Mucosa of rectum (tissue), 2 donors: ENCODE measurements at regions not wholly inside any gene's neighbourhood (a gene's known extent, or its start where the extent isn't known, plus 50 kb on each side); places are given as distances from the start of the nearest gene placed in this dataset.

Experiments used
- H3K27ac ChIP-seq, 2 donors: one replicate each; pipeline ENCODE4 v1.7.0; 2013; ENCODE audit warnings: inconsistent platforms in 2 of 2, low read depth in 2 of 2, low read length in 2 of 2
- H3K27me3 ChIP-seq, 2 donors: one replicate each; pipeline ENCODE4 v1.7.0; 2013; ENCODE audit warnings: low read length in 2 of 2; ENCODE audit not compliant: control insufficient read depth in 2 of 2, insufficient read depth in 2 of 2
- H3K36me3 ChIP-seq, 2 donors: one replicate each; pipeline ENCODE4 v1.7.0; 2013; ENCODE audit warnings: low read length in 2 of 2; ENCODE audit not compliant: control insufficient read depth in 2 of 2, insufficient read depth in 2 of 2
- H3K4me1 ChIP-seq, 2 donors: one replicate each; pipeline ENCODE4 v1.7.0; 2013; ENCODE audit warnings: low read length in 2 of 2, mild to moderate bottlenecking in 1 of 2; ENCODE audit not compliant: control insufficient read depth in 2 of 2, insufficient read depth in 2 of 2
- H3K4me3 ChIP-seq, 2 donors: one replicate each; pipeline ENCODE4 v1.7.0; 2013; ENCODE audit warnings: low read length in 2 of 2
- H3K9ac ChIP-seq, 2 donors: one replicate each; pipeline ENCODE4 v1.7.0; 2013; ENCODE audit warnings: low read length in 2 of 2, low read depth in 1 of 2, mild to moderate bottlenecking in 1 of 2
- H3K9me3 ChIP-seq, 2 donors: one replicate each; pipeline ENCODE4 v1.7.0; 2013; ENCODE audit warnings: low read length in 2 of 2; ENCODE audit not compliant: control insufficient read depth in 2 of 2
- donor health status: healthy.
- donor health status: Normal muscosa, but diverticular disease.

DNA sequence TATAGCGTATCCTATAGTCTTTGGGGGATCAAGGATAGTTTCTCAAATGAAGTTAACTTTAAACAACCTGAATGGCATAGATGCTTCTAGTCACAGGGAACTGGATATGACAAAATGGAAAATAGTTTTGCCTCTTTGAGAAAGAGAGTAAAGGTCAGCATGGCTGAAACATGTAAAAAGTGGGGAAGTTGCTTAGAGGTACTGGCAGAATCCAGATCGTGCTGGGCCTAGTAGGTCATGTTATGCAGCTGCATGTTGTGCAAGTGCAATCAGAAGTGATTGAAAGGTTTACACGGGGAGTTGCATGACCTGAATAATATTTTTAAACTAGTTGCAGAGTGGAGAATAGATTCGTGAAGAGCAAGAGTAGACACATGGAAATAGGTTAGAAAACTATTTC lies 201.1 kb upstream of the HDAC9 start:
- Histone ChIP-seq H3K4me3 (no peak overlapping the region), H3K4me1 (no peaks in the 10 kb centered on the region), H3K27me3 (no peaks in the 10 kb centered on the region), H3K36me3 (no peaks in the 10 kb centered on the region), H3K9me3 (no peaks in the 10 kb centered on the region), H3K27ac (no peak overlapping the region), H3K9ac (no peak overlapping the region)

GRCh38 chr7:18295781-18296423 lies 199.6 kb upstream of the HDAC9 start:
- Histone ChIP-seq H3K27ac (no peak overlapping the region), H3K36me3 (no peaks in the 10 kb centered on the region), H3K9me3 (no peaks in the 10 kb centered on the region), H3K4me3 (no peak overlapping the region), H3K4me1 (no peaks in the 10 kb centered on the region), H3K27me3 (no peaks in the 10 kb centered on the region), H3K9ac (no peak overlapping the region)

DNA sequence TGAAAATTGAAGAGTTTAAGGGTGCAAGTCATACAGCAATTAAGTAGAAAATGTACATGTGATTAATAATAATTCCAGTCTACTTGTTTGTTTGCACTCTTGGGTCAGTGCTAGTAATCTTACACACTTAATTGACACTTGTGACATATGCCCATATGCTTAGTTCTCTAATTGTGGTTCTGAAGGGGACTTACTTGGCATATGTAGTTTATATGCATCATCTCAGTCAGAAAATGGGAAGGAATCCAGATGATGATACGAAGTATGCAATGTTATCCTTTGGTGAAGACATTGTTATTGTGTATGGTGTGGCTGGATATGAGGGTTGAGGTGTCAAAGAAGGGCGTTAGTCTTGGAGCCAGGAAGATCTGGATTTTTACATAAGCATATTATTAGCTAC lies 193.5 kb upstream of the HDAC9 start:
- H3K9ac ChIP-seq = no peak overlapping the region
- no peaks in the 10 kb centered on the region for H3K27me3 ChIP-seq
- H3K36me3 ChIP-seq = no peaks in the 10 kb centered on the region
- no peaks in the 10 kb centered on the region for H3K9me3 ChIP-seq
- H3K4me3 ChIP-seq = no peak overlapping the region
- H3K27ac ChIP-seq = no peak overlapping the region
- H3K4me1 ChIP-seq = no peaks in the 10 kb centered on the region

DNA sequence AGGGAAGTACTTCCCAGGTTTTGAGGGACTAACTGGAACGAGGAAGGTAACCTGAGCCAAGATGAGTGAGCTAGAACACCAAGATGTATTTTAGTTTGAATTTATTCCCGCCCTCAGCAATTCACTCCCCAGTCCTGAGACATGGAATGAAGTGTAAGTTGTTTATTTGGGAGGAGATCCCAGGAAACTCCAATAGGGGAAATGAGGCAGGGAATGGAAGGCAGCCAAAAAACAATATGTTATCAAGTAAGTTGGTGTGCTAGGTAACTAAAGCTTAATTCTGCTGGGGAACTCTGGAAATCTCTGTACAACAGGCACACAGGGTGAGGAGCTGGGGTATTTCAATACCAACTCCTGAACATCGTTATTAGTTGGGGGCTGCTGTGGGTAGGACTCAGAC lies 189.7 kb upstream of the HDAC9 start:
- no peaks in the 10 kb centered on the region for H3K27me3 ChIP-seq
- H3K9me3 ChIP-seq = no peaks in the 10 kb centered on the region
- H3K27ac ChIP-seq = no peak overlapping the region
- H3K36me3 ChIP-seq = no peaks in the 10 kb centered on the region
- H3K4me3 ChIP-seq = no peak overlapping the region
- no peaks in the 10 kb centered on the region for H3K4me1 ChIP-seq
- H3K9ac ChIP-seq = no peak overlapping the region

- H3K4me1 ChIP-seq = no peaks in the 10 kb centered on the region
- no peaks in the 10 kb centered on the region for H3K36me3 ChIP-seq
- H3K27me3 ChIP-seq = no peaks in the 10 kb centered on the region
- no peak overlapping the region for H3K27ac ChIP-seq
- H3K9me3 ChIP-seq = no peaks in the 10 kb centered on the region
- no peak overlapping the region for H3K9ac ChIP-seq
- H3K4me3 ChIP-seq = no peak overlapping the region
Observed at GRCh38 chr7:18306696-18307095, 188.9 kb upstream of the HDAC9 start.

DNA sequence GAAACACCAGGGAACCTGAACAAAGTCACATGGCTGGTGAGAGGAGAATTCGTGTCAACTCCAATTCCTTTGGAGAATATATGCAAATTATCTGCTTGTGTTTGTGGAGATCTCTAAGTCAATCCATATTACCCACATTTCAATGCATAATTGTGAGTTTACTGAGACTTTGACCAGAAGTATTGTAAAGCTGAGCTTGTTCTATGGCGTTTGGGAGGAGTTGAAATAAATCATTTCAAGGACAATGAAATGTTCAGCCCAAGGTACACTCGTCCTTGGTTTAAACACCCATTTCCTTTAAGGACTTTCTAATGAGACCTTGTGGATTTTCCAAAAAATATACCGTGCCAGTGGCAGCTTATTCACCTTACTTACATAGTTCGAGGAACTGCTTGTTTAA lies 186.6 kb upstream of the HDAC9 start:
- Histone ChIP-seq H3K36me3 (no peaks in the 10 kb centered on the region), H3K27me3 (no peaks in the 10 kb centered on the region), H3K27ac (no peak overlapping the region), H3K4me3 (no peak overlapping the region), H3K9me3 (no peaks in the 10 kb centered on the region), H3K9ac (no peak overlapping the region), H3K4me1 (no peaks in the 10 kb centered on the region)

- Histone ChIP-seq H3K27me3 (no peaks in the 10 kb centered on the region), H3K9ac (no peak overlapping the region), H3K36me3 (no peaks in the 10 kb centered on the region), H3K4me3 (no peak overlapping the region), H3K27ac (no peak overlapping the region), H3K9me3 (no peaks in the 10 kb centered on the region), H3K4me1 (no peaks in the 10 kb centered on the region)
Observed at GRCh38 chr7:18312482-18312881, 183.1 kb upstream of the HDAC9 start.

DNA sequence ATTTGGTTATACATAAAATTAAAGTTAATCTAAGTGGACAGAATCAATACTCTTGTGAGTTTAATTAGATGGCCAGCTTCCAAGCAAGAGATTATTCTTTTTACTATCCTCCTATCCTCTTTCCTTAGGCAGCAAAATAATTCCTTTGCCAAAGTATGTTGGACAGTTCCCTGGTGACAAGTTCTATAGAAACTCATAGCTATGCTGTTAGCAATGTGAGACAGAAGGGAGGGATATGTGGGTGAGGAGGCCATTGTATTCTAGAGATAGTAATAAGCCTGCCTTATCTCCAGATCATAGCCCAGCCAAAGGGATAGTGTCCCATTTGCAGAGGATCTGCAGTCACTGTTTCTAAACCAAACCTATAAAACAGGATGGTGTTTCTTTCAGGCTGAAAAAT lies 181.6 kb upstream of the HDAC9 start:
- Histone ChIP-seq H3K9ac (no peak overlapping the region), H3K4me3 (no peak overlapping the region), H3K9me3 (no peaks in the 10 kb centered on the region), H3K36me3 (no peaks in the 10 kb centered on the region), H3K27me3 (no peaks in the 10 kb centered on the region), H3K27ac (no peak overlapping the region), H3K4me1 (no peaks in the 10 kb centered on the region)

GRCh38 chr7:18315241-18315640 lies 180.3 kb upstream of the HDAC9 start:
- H3K4me1 ChIP-seq = no peaks in the 10 kb centered on the region
- no peak overlapping the region for H3K9ac ChIP-seq
- no peaks in the 10 kb centered on the region for H3K27me3 ChIP-seq
- H3K36me3 ChIP-seq = no peaks in the 10 kb centered on the region
- no peak overlapping the region for H3K27ac ChIP-seq
- H3K4me3 ChIP-seq = no peak overlapping the region
- H3K9me3 ChIP-seq = no peaks in the 10 kb centered on the region

- Histone ChIP-seq H3K9ac (no peak overlapping the region), H3K27ac (no peak overlapping the region), H3K9me3 (no peaks in the 10 kb centered on the region)
Observed at GRCh38 chr7:18317941-18318340, 177.6 kb upstream of the HDAC9 start.

DNA sequence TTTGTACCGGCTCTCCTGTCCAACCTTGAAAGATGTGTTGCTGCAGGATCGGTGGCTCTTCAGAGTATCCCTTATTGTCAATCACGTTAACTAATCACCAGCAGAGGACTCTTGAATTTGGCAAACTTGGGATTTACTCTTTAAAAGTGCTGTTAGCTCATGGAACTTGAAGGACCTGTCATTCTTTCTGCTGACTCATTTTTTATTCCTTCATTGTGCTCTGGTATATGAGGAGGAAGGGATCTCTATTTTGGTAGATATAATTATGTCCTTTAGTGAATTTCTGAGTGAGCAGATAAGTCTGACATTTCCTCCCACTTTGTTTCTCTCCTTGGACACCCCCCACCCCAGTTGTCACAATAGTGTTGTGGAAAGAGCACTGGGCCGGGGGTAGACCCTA lies 175.1 kb upstream of the HDAC9 start:
- Histone ChIP-seq H3K9me3 (no peaks in the 10 kb centered on the region), H3K27ac (no peak overlapping the region), H3K36me3 (no peaks in the 10 kb centered on the region), H3K4me3 (no peak overlapping the region), H3K27me3 (no peaks in the 10 kb centered on the region), H3K9ac (no peak overlapping the region), H3K4me1 (no peaks in the 10 kb centered on the region)

More at GRCh38 chr7:18317941-18318340, 177.6 kb upstream of the HDAC9 start:
- no peak overlapping the region for H3K4me3 ChIP-seq
- H3K4me1 ChIP-seq = no peaks in the 10 kb centered on the region
- no peaks in the 10 kb centered on the region for H3K36me3 ChIP-seq
- H3K27me3 ChIP-seq = no peaks in the 10 kb centered on the region
